Liver (tissue), 8 donors: ENCODE measurements at regions not wholly inside any gene's neighbourhood (a gene's known extent, or its start where the extent isn't known, plus 50 kb on each side); places are given as distances from the start of the nearest gene placed in this dataset.

ENCODE experiments used
- DNase-seq: peaks from one replicate; pipeline ENCODE4 v3.0.0-alpha.2; 2017; ENCODE audit warnings: low spot score
- H3K27ac ChIP-seq, 2 donors: one replicate each; pipeline ENCODE4 v1.7.0; 2013; ENCODE audit warnings: inconsistent platforms in 2 of 2, low read length in 2 of 2, control low read depth in 1 of 2, low read depth in 1 of 2, mild to moderate bottlenecking in 1 of 2
- H3K27me3 ChIP-seq, 4 donors: one replicate each; pipeline versions ENCODE4 v1.6.1 to v1.7.0; 2013; ENCODE audit warnings: low read length in 3 of 4, inconsistent platforms in 1 of 4, mild to moderate bottlenecking in 1 of 4, moderate library complexity in 1 of 4; ENCODE audit not compliant: control insufficient read depth in 4 of 4, insufficient read depth in 4 of 4
- H3K36me3 ChIP-seq, 4 donors: one replicate each; pipeline versions ENCODE4 v1.6.1 to v1.7.0; 2013; ENCODE audit warnings: low read length in 3 of 4, mild to moderate bottlenecking in 3 of 4, low read depth in 1 of 4, moderate library complexity in 1 of 4; ENCODE audit not compliant: control insufficient read depth in 4 of 4, insufficient read depth in 3 of 4
- H3K4me1 ChIP-seq, 4 donors: one replicate each; pipeline versions ENCODE4 v1.6.1 to v1.7.0; 2013; ENCODE audit warnings: low read length in 3 of 4, mild to moderate bottlenecking in 3 of 4, moderate library complexity in 1 of 4; ENCODE audit not compliant: control insufficient read depth in 4 of 4, insufficient read depth in 4 of 4
- H3K4me3 ChIP-seq, 3 donors: one replicate each; pipeline versions ENCODE4 v1.6.1 to v1.7.0; 2013; ENCODE audit warnings: low read length in 3 of 3, control low read depth in 1 of 3, low read depth in 1 of 3, mild to moderate bottlenecking in 1 of 3
- H3K9ac ChIP-seq, 2 donors: one replicate each; pipeline ENCODE4 v1.7.0; 2013; ENCODE audit warnings: low read length in 2 of 2, mild to moderate bottlenecking in 2 of 2, moderate library complexity in 2 of 2, control low read depth in 1 of 2, low read depth in 1 of 2
- H3K9me3 ChIP-seq, 4 donors: one replicate each; pipeline versions ENCODE4 v1.6.1 to v1.7.0; 2013; ENCODE audit warnings: low read length in 3 of 4; ENCODE audit not compliant: control insufficient read depth in 4 of 4
- EGR1 ChIP-seq, 2 donors: IDR thresholded peaks; 2 replicates each; pipeline ENCODE4 v1.6.1; 2016 to 2018; ENCODE audit warnings: antibody characterized with exemption in 2 of 2, low read depth in 2 of 2
- FOXA1 ChIP-seq: IDR thresholded peaks from 2 replicates; pipeline ENCODE4 v1.6.1; 2016; ENCODE audit warnings: antibody characterized with exemption
- FOXA2 ChIP-seq: IDR thresholded peaks from 2 replicates; pipeline ENCODE4 v1.6.1; 2016; ENCODE audit warnings: antibody characterized with exemption
- GABPA ChIP-seq, 2 donors: IDR thresholded peaks in 1 of 2; conservative IDR thresholded peaks in 1 of 2; 2 replicates each; pipeline ENCODE4 v1.6.1; 2016; ENCODE audit warnings: antibody characterized with exemption in 2 of 2, mild to moderate bottlenecking in 1 of 2, moderate library complexity in 1 of 2
- HNF4A ChIP-seq, 2 donors: conservative IDR thresholded peaks; 2 replicates each; pipeline ENCODE4 v1.6.1; 2016; ENCODE audit warnings: antibody characterized with exemption in 2 of 2, mild to moderate bottlenecking in 2 of 2
- HNF4G ChIP-seq: IDR thresholded peaks from 2 replicates; pipeline ENCODE4 v1.6.1; 2016; ENCODE audit warnings: antibody characterized with exemption
- JUND ChIP-seq, 2 donors: IDR thresholded peaks; 2 replicates each; pipeline ENCODE4 v1.6.1; 2016; ENCODE audit warnings: antibody characterized with exemption in 2 of 2
- NR2F2 ChIP-seq: IDR thresholded peaks from 2 replicates; pipeline ENCODE4 v1.6.1; 2016; ENCODE audit warnings: antibody characterized with exemption
- RAD21 ChIP-seq, 2 donors: IDR thresholded peaks; 2 replicates each; pipeline ENCODE4 v1.6.1; 2016; ENCODE audit warnings: antibody characterized with exemption in 2 of 2, mild to moderate bottlenecking in 2 of 2
- RXRA ChIP-seq, 2 donors: IDR thresholded peaks; 2 replicates each; pipeline ENCODE4 v1.6.1; 2017 to 2018; ENCODE audit warnings: antibody characterized with exemption in 2 of 2, mild to moderate bottlenecking in 1 of 2
- SP1 ChIP-seq: IDR thresholded peaks from 2 replicates; pipeline ENCODE4 v1.6.1; 2018; ENCODE audit warnings: antibody characterized with exemption, mild to moderate bottlenecking
- TAF1 ChIP-seq: conservative IDR thresholded peaks from 2 replicates; pipeline ENCODE4 v1.6.1; 2016; ENCODE audit warnings: antibody characterized with exemption, mild to moderate bottlenecking
- YY1 ChIP-seq: IDR thresholded peaks from 2 replicates; pipeline ENCODE4 v1.6.1; 2016; ENCODE audit warnings: antibody characterized with exemption, mild to moderate bottlenecking
- WGBS: extraction: QIAGEN DNeasy Blood & Tissue Kit; methylation state at CpG from one replicate; pipeline ENCODE4 v1.1.7; 2013; 5-methylcytosine and 5-hydroxymethylcytosine counted together
- TF ChIP-seq, protein P1 (sequence below): IDR thresholded peaks from 2 replicates; pipeline ENCODE4 v1.6.1; 2016; ENCODE audit warnings: antibody characterized with exemption
- TF ChIP-seq, protein P2 (sequence below): IDR thresholded peaks from 2 replicates; pipeline ENCODE4 v1.6.1; 2016; ENCODE audit warnings: antibody characterized with exemption
- TF ChIP-seq, protein P3 (sequence below): IDR thresholded peaks from 2 replicates; pipeline ENCODE4 v1.6.1; 2016; ENCODE audit warnings: antibody characterized with exemption
- TF ChIP-seq, protein P4 (sequence below): fragments of 150-350 bp; IDR thresholded peaks from 2 replicates; pipeline ENCODE4 v1.5.1; 2017; ENCODE audit warnings: improper control_type of control experiment, low read depth, low read length; ENCODE audit not compliant: missing input control
- TF ChIP-seq, protein P5 (sequence below): IDR thresholded peaks from 2 replicates; pipeline ENCODE4 v1.6.1; 2016; ENCODE audit warnings: antibody characterized with exemption, mild to moderate bottlenecking
- donor health status: healthy.
- donor health status: healthy.
- donor health status: healthy.
- donor health status: healthy.
- donor health status: healthy.

DNA sequence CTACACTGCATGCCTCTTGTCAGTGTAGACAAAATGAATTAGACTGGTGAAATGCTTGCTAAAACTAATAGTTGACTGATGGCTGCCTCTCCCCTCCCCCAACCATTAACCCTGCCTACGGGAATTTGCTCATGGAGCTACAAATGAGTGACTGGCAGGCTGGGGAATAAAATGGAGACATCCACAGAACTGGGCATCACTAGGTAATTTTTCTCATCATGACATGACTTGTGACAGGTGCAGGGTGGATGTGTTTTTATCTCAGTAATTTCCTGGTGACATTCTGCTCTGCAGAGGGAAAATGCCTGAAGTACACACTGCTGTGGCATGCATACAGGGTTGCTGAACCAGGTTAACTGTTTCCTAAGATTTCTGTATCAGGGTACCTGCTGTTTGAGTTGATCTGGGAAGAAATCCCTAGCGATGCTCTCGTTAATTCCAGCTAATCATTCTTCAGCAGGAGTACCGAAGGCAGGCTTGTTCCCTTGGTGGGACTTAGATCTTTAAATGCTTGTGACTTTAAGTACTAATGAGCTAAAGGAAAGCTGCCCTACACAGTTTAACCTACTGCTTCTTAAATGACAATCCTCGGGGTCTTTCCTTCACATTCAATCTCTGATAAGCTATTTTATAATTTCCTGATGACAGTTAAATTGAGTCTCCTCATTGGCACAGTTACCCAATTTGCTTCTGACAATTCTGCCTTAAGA lies 376.3 kb upstream of the LCORL start:
- Histone ChIP-seq H3K4me1 (no peaks in the 10 kb centered on the region), H3K36me3 (no peaks in the 10 kb centered on the region), H3K9ac (no peak overlapping the region), H3K27me3 (no peaks in the 10 kb centered on the region), H3K27ac (no peak overlapping the region), H3K9me3 (no peaks in the 10 kb centered on the region), H3K4me3 (no peak overlapping the region)
- no peak for TF ChIP-seq HNF4A (conservative IDR thresholded peaks at IDR 0.05)
- no peak for TF ChIP-seq YY1
- TF ChIP-seq, protein P1, sequence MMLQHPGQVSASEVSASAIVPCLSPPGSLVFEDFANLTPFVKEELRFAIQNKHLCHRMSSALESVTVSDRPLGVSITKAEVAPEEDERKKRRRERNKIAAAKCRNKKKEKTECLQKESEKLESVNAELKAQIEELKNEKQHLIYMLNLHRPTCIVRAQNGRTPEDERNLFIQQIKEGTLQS, result no peak
- TF ChIP-seq, protein P2, sequence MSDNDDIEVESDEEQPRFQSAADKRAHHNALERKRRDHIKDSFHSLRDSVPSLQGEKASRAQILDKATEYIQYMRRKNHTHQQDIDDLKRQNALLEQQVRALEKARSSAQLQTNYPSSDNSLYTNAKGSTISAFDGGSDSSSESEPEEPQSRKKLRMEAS, result no peak
- TF ChIP-seq, protein P3, sequence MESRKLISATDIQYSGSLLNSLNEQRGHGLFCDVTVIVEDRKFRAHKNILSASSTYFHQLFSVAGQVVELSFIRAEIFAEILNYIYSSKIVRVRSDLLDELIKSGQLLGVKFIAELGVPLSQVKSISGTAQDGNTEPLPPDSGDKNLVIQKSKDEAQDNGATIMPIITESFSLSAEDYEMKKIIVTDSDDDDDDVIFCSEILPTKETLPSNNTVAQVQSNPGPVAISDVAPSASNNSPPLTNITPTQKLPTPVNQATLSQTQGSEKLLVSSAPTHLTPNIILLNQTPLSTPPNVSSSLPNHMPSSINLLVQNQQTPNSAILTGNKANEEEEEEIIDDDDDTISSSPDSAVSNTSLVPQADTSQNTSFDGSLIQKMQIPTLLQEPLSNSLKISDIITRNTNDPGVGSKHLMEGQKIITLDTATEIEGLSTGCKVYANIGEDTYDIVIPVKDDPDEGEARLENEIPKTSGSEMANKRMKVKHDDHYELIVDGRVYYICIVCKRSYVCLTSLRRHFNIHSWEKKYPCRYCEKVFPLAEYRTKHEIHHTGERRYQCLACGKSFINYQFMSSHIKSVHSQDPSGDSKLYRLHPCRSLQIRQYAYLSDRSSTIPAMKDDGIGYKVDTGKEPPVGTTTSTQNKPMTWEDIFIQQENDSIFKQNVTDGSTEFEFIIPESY, result no peak
- TF ChIP-seq, protein P4, sequence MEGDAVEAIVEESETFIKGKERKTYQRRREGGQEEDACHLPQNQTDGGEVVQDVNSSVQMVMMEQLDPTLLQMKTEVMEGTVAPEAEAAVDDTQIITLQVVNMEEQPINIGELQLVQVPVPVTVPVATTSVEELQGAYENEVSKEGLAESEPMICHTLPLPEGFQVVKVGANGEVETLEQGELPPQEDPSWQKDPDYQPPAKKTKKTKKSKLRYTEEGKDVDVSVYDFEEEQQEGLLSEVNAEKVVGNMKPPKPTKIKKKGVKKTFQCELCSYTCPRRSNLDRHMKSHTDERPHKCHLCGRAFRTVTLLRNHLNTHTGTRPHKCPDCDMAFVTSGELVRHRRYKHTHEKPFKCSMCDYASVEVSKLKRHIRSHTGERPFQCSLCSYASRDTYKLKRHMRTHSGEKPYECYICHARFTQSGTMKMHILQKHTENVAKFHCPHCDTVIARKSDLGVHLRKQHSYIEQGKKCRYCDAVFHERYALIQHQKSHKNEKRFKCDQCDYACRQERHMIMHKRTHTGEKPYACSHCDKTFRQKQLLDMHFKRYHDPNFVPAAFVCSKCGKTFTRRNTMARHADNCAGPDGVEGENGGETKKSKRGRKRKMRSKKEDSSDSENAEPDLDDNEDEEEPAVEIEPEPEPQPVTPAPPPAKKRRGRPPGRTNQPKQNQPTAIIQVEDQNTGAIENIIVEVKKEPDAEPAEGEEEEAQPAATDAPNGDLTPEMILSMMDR, result no peak
- no peak for TF ChIP-seq FOXA1
- no peak for TF ChIP-seq NR2F2
- no peak for TF ChIP-seq RAD21 (IDR thresholded peaks at IDR 0.05)
- TF ChIP-seq RXRA (IDR thresholded peaks at IDR 0.05), result no peak
- TF ChIP-seq, protein P5, sequence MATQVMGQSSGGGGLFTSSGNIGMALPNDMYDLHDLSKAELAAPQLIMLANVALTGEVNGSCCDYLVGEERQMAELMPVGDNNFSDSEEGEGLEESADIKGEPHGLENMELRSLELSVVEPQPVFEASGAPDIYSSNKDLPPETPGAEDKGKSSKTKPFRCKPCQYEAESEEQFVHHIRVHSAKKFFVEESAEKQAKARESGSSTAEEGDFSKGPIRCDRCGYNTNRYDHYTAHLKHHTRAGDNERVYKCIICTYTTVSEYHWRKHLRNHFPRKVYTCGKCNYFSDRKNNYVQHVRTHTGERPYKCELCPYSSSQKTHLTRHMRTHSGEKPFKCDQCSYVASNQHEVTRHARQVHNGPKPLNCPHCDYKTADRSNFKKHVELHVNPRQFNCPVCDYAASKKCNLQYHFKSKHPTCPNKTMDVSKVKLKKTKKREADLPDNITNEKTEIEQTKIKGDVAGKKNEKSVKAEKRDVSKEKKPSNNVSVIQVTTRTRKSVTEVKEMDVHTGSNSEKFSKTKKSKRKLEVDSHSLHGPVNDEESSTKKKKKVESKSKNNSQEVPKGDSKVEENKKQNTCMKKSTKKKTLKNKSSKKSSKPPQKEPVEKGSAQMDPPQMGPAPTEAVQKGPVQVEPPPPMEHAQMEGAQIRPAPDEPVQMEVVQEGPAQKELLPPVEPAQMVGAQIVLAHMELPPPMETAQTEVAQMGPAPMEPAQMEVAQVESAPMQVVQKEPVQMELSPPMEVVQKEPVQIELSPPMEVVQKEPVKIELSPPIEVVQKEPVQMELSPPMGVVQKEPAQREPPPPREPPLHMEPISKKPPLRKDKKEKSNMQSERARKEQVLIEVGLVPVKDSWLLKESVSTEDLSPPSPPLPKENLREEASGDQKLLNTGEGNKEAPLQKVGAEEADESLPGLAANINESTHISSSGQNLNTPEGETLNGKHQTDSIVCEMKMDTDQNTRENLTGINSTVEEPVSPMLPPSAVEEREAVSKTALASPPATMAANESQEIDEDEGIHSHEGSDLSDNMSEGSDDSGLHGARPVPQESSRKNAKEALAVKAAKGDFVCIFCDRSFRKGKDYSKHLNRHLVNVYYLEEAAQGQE, result no peak
- no peak for TF ChIP-seq JUND (IDR thresholded peaks at IDR 0.05)
- TF ChIP-seq SP1, result no peak
- no peak for TF ChIP-seq EGR1 (IDR thresholded peaks at IDR 0.05; ENCODE audit: low read depth in 2 of 2)
- no peak for TF ChIP-seq GABPA (IDR thresholded peaks at IDR 0.05 in 1 of 2, conservative IDR thresholded peaks at IDR 0.05 in 1 of 2)
- TF ChIP-seq TAF1, result no peak
- no peak for TF ChIP-seq HNF4G
- no peak for TF ChIP-seq FOXA2
- no peak for DNase-seq
- 59% methylated on average over 5 of the region's 5 CpGs for WGBS
